CD4-positive, alpha-beta T cell treated with Interleukin-2 at 100 ng/mL for 4 hours (primary cell): ENCODE measurements at regions not wholly inside any gene's neighbourhood (a gene's known extent, or its start where the extent isn't known, plus 50 kb on each side); places are given as distances from the start of the nearest gene placed in this dataset.

Source experiments
- DNase-seq: peaks from one replicate; pipeline ENCODE4 v3.0.0-alpha.2; 2020; ENCODE audit warnings: low spot score

DNA sequence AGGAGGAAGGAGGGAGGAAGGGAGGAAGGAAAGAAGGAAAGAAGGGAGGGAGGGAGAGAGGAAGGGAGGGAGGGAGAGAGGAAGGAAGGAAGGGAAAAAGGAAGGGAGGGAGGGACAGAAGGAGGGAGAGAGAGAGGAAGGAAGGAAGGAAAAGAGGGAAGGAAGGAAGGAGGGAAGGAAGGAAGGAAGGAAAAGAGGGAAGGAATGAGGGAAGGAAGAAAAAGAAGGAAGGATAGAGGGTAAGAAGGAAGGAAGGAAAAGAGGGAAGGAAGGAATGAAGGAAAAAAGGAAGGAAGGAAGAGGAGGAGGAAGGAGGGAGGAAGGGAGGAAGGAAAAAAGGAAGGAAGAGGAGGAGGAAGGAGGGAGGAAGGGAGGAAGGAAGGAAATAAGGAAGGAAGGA is 796.8 kb downstream of the ARAP2 start:
- DNase-seq: no peak

DNA sequence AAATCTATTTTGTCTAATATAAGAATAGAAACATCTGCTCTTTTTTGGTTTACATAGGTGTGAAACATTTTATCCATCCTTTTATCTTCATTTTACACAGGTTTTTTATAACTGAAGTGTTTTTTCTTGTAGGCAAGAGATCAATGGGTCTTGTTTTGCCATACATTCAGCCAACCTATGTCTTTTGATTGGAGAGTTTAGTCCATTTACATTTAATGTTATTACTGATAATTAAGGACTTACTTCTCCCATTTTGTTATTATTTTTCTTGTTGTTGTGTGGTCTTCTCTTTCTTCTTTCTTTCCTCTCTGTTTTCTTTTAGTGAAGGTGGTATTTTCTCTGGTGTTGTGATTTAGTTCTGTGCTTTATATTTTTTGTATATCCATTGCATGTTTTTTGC is 785.3 kb downstream of the ARAP2 start:
- DNase-seq: no peak

DNA sequence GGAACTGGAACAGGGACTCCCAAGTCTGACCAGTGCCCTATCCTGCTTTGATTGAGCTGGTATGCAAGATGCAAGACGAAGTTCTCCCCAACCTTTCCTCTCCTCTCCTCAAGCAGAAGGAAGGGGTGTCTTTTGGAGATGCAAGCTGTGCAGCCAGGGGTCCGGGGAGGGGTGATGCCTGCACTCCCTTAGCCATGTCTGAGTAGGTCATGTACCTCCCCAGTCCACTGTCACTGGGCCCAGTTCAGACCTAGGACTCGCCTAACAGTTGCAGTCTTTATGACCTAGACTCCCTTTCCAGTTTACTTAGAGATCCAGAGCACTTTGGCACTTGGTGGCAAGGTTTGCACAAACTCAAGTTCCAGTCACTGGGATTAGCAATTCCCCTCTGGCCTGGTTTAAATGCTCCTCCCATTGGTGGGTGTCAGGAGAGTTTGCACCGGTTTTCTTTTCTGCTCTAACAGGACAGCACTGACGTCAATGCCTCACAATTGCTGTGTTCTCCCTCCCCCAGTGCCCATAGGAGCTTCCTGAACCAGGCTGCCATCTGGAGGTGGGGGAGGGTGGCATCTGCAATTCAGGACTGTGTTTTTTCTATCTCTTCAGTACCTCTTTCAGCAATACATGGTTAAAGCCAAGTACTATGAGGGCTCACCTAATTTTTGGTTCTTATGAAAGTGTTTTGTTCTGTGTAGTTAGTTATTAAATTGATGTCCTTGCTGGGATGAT is 782.2 kb downstream of the ARAP2 start:
- no peak for DNase-seq

DNA sequence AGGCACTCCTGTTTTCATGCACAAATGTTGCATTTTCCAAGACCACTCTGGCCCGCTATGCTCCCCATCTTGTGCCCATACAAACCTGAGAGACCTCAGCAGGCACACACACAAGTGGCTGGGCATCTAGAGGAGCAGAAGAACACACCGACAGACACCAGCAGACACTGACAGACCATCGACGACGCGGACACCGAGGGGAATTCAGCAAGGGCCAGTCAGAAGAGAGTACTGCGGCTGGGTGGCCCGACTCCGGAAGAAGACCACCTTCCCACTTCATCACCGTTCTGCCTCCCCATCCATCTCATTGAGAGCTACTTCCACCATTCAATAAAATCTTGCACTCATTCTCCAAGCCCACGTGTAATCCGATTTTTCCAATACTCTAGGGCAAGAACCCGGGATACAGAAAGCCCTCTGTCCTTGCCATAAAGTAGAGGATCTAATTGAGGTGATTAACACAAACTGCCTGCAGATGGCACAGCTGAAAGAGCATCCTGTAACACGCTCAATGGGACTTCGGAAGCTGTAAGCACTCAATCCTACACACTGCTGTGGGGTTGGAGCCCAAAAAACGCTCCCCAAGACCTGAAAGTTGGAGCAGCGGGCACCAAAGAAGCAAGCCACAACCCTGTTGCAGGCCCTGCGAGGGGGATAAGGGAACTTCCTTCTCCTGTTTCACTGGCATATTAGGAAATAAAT is 780.9 kb downstream of the ARAP2 start:
- DNase-seq: no peak

DNA sequence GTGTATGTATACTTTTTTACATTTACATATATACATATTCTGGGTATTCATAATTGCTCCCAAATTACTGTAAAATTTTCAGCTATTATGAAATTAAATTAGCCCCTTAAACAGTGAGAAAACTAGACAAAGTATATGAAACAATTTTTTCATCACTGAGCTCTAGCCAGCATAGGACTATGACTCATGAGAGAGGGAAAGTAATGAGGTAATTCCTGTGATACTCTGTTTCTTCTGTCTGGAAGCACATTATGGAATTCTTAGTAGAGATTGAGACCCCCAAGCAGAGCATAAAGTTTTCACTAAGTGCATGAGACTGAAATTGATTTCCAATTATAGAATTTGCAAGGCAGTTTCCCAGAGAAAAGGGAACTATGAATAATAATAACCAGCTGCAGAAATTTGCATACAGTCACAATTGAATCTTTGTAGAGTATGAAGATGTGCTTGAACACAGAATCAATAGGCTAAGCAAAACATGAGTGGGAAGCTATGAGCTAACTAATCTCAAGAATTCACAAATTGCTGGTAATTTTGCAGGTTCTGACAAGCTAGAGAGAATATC is 779.3 kb downstream of the ARAP2 start:
- no peak for DNase-seq

DNA sequence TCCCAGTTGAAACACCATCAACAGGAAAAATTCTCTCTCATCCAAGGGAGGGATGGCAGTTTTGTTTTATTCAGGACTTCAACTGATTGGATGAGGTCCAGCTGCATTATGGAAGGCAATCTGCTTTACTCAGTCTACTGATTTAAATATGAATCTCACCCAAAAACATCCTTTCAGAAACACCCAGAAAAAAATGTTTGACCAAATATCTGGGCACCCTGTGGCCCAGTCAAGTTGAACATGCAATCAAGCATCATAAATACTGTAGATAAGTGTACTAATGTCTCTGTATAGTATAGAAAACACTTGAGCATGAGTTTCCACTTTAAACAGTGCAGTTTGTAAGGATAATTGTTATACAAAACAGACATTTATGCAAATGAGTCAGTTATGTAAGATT is 753.2 kb downstream of the ARAP2 start:
- DNase-seq: no peak

DNA sequence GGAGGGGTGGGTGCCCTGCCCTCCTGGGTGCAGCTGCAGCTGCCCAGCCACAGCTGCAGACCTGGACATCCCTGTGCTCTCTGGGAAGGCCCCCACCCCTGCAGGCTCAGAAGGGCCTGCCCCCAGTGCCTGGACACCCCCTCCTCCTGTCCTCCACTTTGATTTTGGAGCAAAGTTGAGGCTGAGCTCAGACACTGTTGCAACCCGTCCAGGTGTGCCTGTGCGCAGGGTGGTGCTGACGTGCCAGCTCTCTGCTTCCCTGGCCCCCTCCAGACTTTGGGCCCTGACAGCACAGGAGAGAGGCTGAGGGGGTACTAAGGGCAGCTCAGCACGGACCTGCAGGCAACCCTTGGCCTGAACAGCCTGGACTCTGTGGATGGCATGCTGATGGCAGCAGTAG is 750.3 kb downstream of the ARAP2 start:
- no peak for DNase-seq

DNA sequence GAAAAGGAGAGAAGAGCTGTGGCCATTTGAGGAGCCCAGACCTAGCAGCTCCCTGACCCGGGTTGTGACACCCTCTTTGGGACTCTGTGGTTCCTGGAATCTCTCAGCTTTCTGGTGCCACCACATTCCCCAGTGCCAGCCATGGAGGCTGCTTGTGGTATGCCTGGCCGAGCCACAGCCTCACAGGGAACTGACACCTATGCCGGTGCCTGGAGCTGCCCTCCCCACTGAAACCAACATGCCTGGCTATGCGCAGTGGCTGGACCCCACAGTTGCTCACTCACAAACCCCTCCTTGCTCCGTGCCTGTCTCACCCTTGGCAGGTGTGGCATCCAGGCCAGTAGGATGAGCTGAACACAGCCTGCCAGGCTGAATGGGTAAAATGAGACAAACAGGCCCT is 749.4 kb downstream of the ARAP2 start:
- DNase-seq: no peak

DNA sequence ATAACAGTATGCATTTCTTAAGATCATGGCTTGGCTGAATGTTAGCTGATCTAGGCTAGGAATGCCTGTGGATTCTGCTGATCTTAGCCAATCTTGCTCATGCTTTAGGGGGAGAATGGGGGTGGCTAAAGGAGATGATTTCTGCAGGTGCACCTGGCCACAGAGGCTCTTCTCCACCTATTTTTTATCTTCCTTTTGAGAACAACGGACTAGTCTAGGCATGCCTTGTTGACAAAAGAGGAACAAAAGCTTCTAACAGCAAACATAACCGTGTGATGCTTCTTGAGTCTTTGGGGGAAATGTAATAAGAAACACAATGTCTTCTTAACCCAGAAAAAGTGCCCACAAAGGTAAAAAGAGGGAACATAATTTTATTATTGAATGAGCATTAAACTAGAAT is 743.5 kb downstream of the ARAP2 start:
- DNase-seq: no peak

DNA sequence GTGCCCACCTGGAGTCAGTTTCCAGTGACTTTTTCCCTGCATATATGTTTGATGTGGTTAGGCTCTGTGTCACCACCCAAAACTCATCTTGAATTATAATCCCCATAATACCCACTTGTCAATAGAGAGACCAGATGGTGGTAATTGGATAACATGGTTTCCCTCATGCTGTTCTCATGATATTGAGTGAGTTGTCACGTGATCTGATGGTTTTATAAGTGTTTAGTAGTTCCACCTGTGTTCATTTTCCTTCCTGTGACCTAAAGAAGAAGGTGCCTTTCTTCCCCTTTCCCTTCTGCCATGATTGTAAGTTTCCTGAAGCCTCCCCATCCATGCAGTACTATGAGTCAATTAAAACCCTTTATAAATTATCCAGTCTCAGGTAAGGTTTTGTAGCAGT is 740.9 kb downstream of the ARAP2 start:
- no peak for DNase-seq

DNA sequence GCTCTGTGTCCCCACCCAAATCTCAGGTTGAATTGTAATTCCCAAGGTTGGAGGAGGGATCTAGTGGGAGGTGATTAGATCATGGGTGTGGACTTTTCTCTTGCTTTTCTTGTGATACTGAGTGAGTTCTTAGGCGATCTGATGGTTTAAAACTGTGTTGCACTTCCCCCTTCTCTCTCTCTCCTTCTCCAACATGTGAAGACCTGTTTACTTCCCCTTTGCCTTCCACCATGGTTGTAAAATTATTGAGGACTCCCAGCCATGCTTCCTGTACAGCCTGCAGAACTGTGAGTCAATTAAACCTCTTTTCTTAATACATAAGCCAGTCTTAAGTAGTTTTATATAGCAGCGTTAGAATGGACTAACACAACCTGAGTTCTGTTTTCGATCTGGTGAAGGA is 738.2 kb downstream of the ARAP2 start:
- DNase-seq: no peak

DNA sequence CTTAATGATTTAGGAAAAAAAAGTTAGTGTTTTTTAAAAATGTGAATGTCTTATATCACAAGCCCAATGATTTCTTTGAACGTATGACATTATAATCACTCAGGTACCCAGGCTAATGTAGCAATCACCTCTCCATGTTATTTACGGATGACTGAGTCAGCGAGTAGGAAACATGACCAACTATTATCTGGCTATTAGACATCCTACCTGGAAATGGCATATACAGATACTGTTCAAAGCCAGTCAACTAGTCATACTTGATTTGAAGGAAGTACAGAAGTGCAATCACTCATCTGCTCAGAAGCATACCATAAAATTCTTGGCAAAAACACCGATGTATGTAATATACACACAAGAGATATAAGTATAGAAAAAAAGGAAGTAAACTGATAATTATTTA is 732.5 kb downstream of the ARAP2 start:
- no peak for DNase-seq

DNA sequence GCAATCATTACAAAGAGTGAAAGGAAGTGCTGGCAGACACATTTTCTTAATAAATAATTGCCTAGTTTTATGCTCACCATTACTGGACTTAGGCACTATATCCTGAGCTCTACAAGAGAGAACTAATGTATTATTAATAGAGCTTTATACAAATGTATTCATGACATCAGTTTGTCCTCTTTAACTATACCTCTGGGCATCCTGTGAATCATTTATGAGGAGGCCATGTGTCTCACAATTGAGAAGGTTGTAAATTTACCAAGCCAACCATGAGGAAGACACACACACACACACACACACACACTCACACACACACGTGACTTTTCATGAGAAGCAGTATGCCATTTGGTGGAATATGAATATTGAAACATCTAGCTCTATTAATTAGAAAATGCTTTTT is 728.2 kb downstream of the ARAP2 start:
- DNase-seq: no peak

DNA sequence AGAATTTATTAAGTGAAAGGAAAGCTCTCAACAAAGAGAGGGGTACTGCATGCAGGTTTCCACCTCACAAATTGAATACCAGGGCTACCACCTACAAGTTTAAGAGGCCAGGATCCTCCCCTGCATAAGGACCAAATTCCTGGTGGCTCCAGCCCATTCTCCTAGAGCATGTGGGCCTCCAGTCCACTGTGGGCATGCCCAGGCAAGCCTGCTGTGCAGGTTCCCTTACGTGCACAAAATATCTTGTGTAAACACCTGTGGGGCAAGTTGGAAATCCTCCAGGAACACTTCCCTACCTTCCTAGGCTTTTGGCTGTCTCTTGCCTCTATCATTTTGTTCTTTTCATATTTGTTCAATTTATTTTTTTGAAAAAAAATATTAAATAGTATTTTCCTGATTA is 724.3 kb downstream of the ARAP2 start:
- DNase-seq: no peak

DNA sequence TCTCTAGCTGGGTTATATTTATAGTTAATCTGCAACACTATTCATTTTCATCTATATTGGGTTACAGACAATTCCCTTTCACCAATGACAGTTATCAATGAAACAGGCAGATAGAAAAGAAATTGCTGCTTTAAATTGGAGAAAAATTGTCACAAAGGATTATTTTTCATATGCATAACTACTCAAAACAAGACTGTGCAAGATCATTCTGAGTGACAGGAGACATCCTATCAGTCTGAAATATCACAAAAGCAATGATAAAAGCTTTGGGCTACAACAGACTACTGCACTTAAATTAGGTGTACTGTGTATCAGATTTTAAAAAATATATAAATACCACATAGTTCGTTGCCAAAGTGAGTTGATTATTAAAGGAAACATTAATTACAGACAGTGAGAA is 722.6 kb downstream of the ARAP2 start:
- DNase-seq: no peak

DNA sequence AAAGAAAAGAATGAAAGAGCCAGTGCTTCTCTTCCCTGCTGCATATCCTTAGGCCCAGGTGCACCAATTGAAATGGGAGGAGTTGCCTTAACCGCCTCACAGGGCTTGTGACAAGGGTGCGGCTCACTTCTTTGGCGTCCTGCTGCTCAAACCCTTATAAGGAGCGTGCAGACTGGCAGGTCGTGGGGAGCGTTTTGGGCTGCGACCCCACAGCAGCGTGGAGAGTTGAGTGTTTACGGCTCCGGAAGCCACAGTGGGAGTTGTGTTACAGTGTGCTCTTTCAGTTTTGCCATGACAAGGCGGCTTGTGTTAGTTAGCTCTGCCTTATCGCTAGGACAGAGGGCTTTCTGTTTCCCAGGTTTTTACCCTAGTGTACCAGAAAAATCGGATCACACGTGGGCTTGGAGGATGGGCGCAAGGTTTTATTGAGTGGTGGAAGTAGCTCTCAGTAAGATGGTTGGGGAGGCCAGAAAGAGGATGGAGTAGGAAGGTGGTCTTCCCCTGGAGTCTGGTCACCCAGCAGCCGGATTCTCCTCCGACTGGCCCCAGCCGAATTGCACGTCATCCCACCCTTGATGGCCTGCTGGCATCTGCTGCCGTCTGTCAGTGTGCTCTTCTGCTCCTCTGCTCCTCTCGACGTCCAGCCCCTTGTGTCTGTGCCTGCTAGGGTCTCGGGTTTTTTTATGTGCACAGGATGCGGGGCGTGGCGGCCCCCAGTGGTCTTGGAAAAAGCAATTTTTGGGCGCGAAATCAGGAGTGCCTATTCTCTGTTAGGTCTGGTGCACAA is 718.9 kb downstream of the ARAP2 start:
- DNase-seq: no peak

DNA sequence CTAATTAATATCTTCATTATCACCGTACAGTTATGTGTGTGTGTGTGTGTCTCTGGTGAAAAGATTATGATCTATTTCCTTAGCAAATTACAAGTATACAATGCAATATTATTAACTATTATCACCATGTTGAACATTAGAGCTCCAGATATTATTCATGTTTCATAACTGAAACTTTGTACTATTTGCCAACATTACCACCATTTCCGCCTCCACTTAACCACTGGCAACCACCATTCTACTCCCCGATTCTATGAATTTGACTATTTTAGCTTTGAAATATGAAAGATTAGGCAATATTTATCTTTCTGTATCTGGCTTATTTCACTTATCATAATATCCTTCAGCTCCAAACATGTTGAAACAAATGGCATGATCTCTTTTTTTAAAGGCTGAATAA is 717.9 kb downstream of the ARAP2 start:
- DNase-seq: no peak

DNA sequence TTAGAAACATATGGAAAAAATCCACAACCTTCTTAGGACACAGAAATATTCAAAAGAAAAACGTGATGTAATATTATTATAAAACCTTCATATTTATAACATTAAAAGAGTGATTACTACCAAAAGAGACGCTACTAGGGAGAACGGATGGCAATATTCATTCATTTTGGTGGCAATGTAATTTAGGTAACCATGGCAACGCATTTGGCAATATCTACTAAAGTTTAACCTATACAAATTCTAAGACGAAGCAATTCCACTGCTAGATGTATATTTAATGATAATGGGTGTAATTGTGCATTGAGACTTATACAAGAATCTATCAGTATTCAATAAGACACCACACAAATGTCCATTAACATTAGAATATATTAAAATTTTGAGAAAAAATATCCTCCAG is 709.4 kb downstream of the ARAP2 start:
- no peak for DNase-seq

DNA sequence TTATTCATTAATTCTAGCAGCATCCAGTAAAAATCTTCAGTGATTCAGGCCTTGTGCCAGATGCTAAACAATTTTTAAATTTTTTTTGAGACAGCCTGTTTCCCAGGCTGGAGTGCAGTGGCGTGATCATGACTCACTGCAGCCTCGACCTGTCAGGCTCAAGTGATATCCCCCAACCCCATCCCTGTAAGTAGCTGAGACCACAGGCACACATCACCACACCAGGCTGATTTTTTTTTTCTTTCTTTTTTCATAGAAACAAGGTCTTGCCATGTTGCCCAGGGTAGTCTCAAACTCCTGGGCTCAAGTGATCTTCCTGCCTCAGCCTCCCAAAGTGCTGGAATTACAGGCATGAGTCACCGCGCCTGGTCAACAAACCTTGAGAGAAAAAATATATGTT is 705.5 kb downstream of the ARAP2 start:
- no peak for DNase-seq

DNA sequence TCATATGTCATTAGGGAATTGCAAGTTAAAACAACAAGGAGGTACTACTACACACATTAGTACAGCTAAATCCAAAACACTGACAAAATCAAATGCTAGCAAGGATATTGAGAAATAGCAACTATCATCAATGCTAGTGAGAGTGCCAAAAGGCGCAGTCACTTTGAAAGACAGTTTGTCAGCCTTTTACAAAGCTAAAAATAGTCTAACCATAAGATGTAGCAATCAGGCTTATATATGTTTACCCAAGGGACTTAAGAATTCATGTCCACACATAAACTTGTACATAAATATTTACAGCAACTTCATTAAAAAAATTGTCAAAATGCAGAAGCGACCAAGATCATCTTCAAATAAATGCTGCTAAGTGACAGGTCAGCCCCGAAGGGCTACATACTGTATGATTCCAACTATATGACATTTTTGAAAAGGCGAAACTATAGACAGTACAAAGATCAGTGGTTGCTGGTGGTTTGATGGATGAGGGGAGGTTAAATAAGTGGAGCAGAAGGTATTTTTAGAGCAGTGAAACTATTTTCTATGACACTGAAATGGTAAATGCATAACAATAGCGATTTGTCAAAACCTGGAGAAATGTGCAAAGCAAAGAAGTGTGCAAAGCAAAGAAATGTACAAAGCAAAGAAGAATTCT is 704.8 kb downstream of the ARAP2 start:
- no peak for DNase-seq

DNA sequence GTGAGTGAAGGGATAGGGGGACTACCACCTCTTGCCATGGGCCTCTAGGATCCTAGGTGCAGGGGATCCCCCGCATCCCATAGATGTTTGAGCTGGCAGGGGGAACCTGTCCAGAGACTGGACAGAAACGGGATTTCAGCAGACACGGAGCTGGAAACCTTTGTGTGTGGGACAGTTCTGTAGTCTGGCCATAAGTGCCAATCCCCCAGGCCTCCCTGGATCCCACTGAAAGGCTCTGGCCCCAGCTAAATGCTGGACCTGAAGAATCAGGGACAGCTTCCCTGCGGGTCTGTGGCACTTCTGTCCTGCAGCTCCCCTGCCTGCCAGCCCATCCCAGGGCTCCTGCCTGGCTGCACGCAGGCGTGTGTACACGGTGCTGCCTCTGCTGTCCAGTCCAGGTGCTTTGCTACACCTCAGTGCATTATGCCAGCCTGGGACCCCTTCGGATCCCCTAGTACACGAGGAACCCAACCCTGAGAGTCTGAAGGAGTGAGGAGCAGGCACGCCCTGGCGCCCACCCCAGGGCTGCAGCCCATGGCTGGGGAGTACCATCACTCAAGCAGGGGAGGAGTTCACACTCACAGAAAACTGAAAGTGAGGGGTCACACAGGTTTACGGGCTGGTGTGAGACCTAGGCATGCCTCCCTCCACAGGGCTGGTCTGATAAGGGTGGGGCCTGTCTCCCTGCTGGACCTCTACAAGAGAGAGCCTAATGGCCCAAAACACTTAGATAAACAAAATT is 703.0 kb downstream of the ARAP2 start:
- DNase-seq: no peak

DNA sequence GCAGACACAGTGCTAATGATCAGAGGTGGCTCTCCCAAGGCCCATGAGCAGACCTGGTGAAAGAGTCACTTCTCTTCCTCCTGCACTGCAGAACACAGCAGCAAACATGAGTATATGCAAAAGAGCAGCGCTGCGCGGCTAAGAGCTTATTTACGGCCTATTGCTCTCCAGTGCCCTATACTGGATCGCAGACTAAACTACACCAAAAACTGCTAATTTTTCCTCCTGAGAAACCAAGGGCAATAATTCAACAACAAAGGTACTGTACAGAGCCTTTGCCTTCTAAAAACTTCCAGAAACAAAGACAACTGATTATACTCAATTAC is 702.5 kb downstream of the ARAP2 start:
- no peak for DNase-seq
